C4-2B (cell line): ENCODE measurements at regions not wholly inside any gene's neighbourhood (a gene's known extent, or its start where the extent isn't known, plus 50 kb on each side); places are given as distances from the start of the nearest gene placed in this dataset.

Experiments
- H3K27ac ChIP-seq: fragments of 450-650 bp; 2 replicates; pipeline ENCODE4 v1.5.1; 2017
- ZFX ChIP-seq: fragments of 450-650 bp; IDR thresholded peaks from 2 replicates; pipeline ENCODE4 v1.6.1; 2017
- TF ChIP-seq, protein P1 (sequence below): fragments of 450-650 bp; conservative IDR thresholded peaks from 2 replicates; pipeline ENCODE4 v1.5.1; 2017; ENCODE audit warnings: mild to moderate bottlenecking

DNA sequence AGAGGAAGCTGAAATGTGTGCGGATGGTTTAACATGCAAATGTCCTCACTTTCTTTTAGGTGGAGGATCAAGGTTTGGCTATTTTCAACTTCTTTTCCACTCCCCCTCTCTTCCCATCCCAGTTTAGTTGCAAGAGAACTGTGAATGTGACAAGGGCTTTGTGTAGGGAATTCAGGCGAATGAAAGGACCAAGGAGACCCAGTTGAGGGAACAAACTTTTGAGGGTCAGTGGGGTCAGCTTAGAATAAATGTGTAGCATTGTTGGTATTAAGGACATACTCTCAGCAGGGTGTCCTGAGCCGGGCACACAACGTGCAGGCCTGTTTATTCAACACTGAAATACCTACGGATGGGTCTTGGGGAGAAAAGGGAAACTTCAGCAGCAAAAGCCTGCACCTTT is 346.0 kb downstream of the PMP22 start:
- TF ChIP-seq, protein P1, sequence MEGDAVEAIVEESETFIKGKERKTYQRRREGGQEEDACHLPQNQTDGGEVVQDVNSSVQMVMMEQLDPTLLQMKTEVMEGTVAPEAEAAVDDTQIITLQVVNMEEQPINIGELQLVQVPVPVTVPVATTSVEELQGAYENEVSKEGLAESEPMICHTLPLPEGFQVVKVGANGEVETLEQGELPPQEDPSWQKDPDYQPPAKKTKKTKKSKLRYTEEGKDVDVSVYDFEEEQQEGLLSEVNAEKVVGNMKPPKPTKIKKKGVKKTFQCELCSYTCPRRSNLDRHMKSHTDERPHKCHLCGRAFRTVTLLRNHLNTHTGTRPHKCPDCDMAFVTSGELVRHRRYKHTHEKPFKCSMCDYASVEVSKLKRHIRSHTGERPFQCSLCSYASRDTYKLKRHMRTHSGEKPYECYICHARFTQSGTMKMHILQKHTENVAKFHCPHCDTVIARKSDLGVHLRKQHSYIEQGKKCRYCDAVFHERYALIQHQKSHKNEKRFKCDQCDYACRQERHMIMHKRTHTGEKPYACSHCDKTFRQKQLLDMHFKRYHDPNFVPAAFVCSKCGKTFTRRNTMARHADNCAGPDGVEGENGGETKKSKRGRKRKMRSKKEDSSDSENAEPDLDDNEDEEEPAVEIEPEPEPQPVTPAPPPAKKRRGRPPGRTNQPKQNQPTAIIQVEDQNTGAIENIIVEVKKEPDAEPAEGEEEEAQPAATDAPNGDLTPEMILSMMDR: no peak
- TF ChIP-seq ZFX: no peak
- H3K27ac ChIP-seq: no peak overlapping the region; the same call in 1 of the 2 replicates

DNA sequence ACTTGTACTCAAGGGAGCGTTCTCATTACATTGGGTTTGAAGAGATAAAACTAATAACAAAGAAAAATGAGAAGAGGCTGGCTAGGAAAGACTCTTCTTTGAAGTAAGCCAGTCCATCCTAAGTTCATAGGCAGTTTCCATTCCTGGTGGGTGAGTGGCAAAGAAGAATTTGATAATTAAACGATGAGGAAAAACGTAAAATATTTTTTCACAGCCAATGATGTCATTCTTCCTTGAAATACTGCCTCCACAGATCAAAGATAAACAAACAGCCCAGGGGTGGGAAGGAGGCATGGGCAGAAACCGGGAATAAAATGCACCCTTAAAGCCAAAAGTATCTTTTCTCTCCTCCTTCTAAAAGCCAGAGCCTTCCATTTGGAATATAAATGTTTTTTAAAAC is 346.6 kb downstream of the PMP22 start:
- no peak overlapping the region for H3K27ac ChIP-seq
- TF ChIP-seq, protein P1: no peak
- no peak for TF ChIP-seq ZFX

DNA sequence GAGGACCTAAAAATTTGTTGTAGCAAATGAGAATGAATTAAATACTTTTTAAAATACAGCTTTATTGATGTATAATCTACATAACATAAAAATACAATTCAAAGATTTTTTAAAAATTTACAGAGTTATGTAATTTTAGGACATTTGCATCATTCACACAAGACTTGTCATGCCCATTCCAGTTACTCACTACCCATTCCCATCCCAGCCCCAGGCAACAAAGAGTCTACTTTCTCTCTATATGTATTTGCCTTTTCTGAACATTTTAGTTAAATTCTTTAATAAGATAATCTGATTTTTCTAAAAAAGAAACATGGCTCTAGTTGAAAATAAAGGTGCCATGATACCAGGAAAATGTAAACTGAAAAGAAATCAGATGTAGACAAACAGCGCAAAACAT is 354.2 kb downstream of the PMP22 start:
- TF ChIP-seq, protein P1: no peak
- no peak for TF ChIP-seq ZFX
- no peak overlapping the region for H3K27ac ChIP-seq

DNA sequence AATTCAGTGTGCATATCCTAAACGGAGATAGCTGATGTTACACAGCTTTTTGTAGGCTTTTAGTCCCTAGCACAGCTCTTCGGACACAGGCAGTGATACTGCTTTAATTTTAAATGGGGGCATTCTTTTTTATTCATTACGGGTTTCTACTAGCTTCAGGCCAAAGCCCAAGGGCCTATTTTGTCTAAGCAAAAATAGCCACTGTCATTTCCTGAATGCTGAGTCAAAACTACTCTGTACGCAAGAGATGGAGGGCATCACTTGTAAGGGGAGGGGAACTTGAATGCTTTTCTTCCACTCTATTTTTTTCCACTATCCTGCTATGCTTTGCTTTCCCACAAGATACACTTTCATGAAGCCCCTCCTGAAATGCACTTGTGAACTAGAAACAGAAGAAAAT is 360.7 kb downstream of the PMP22 start:
- H3K27ac ChIP-seq: no peak overlapping the region
- TF ChIP-seq, protein P1: no peak
- TF ChIP-seq ZFX: no peak

DNA sequence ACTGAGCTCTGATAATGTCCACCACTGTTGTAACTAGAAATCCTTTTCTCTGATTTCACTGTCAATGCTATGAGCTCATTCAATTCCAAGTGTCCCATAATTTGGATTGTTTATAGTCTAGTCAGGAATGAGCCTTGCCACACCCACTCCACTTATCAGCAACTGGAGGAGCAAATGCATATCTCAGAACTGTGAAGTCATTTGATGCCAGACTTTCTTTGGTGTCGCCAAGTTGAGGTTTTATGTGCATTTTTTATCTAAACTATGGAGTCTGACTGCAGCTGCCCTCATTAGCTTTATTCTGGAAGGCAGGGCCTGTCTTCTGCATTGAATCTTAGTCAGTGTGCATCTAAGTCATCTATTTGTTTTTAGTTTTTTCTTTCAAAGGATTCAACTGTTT is 361.3 kb downstream of the PMP22 start:
- no peak overlapping the region for H3K27ac ChIP-seq
- no peak for TF ChIP-seq ZFX
- TF ChIP-seq, protein P1: no peak

DNA sequence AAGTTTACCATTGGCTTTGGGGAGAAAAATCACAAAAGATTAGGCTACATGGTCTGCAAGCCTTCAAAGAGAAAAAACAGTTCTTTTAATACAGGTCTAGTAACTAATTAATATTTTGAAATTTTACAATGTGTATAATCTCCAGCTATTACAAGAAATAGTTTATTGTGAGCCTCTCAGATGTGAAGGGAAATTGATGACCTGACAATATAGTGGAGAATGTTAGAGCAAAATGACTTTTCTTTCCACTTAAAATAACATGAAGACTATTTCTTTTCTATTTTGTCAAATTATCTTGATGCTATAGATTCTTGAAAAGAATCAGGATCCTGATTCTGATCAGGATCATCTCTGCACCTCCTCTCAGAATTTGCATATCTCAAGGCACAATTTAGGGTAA is 362.3 kb downstream of the PMP22 start:
- TF ChIP-seq, protein P1: no peak
- no peak for TF ChIP-seq ZFX
- no peak overlapping the region for H3K27ac ChIP-seq

DNA sequence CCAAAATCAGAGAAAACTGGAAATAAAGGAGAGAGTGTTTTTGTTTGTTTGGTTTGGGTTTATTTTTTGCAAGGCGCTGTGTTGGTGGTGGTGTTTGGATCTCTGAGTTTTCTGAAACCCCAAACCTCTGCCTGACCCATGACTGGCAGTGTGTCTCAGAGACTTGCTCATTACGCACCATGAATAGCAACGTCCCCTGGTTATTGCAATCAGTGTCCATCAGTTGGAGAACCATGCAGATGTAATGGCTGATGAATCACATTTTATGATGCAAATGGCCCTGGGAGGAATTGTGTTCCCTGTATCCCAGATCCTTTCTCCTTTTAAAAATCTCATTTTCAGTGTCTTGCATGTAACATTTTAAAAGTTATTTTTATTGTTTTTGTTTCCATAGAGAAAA is 362.8 kb downstream of the PMP22 start:
- H3K27ac ChIP-seq: no peak overlapping the region
- TF ChIP-seq, protein P1: no peak
- TF ChIP-seq ZFX: no peak
